ENCODE measurements at regions not wholly inside any gene's neighbourhood (a gene's known extent, or its start where the extent isn't known, plus 50 kb on each side); places are given as distances from the start of the nearest gene placed in this dataset.
A peak's percentile ranks its signal among the peaks of the same experiment; 100 is the strongest.
"Not testable (repeated sequence)": the region's sequence is repeated elsewhere in the genome, so short reads cannot be mapped to it uniquely, and the experiment has no call there.

DNA sequence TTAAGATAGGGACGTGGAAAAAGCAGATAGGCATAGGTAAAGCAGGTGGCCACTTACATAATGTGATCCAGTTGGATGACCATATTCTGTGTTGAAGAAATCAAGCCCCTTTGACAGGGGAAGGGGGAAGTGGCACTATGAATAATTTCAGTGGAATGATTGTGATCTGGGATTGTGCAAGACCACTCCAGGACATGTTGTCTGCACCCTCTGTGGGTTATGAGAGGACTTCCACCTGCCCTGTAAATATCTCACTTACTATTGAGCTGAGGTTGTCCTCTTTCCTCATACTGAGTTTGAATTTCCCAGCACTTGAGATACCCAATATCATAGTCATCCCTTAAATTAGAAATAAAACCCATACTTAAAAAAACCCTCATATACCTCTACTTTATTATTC is 220.7 kb downstream of the IRS1 start:
- DNase-seq (ENCODE audit: low read depth in 2 of 2): no peak

DNA sequence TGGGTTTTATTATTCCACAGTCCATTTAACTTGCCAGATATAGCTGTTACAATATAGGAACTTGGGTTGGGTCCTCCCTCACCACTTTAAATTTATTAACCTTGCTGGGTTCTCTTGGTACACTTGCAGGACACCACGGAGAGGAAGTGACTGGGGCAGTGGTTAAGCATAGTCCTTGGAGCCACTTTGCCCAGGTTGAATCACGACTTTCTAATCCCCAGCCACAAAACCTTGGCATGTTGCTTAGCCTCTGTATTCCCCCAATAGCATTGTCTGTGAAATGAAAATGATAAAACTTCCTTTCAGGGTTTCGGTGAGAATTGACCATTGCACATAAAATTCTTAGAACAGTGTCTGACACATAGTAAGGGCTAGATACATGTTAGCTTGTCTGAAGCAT is 221.2 kb downstream of the IRS1 start:
- DNase-seq (ENCODE audit: low read depth in 2 of 2): no peak

DNA sequence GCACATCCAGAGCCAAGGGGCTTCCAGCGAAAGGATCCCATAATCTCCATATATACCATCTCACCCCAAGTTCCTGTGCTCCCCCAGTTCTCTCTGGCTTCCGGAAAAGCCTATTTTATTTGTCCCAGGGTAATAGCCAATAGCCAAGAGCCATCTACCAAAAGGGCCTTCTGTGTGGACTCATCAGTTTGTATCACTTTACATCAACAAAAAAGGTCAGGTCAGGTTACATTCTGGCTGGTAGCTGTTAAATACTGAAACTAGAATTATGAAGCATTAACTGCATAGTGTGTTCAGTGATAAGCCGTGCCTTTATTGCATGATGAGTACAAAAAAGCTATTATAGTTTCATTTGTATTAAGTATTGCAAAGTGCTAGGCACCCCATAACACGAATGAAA is 223.7 kb downstream of the IRS1 start:
- DNase-seq (ENCODE audit: low read depth in 2 of 2): no peak

DNA sequence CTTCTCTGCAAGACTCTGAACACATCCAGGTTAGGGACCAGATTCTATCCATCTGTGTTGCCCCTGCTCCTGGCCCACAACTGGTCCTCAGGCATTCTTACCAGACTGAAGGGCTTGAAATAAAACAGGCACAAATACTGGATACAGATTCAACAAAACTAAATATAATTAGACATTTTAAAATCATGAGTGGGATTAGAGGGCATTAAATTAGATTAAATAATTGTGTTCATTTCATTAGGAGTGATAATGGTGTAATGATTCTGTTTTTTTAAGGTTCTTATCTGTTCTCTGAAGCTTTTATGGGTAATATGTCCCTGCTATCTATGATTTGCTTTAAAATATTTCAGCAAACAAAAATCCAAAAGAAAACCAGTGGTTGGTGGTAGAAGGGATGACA is 226.5 kb downstream of the IRS1 start:
- no peak for DNase-seq (ENCODE audit: low read depth in 2 of 2)

DNA sequence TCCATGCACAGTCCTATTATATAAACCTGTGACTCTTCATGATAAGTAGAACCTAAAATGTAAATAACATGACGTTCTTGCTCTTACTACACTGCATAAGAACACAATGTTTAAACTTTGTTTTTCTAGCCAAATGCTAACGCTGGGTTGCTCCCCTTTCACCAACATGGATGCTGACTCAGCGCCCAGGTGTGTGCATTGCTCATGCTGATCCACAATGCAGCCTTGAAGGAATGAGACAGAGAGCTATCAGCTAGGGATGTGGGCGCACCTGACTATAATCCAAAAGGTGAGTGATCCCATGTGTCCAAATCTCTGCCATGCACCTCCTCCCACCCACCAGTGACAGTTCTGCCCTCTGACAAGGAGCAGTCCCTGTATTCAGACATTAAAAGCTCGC is 235.0 kb downstream of the IRS1 start:
- no peak for DNase-seq (ENCODE audit: low read depth in 2 of 2)

DNA sequence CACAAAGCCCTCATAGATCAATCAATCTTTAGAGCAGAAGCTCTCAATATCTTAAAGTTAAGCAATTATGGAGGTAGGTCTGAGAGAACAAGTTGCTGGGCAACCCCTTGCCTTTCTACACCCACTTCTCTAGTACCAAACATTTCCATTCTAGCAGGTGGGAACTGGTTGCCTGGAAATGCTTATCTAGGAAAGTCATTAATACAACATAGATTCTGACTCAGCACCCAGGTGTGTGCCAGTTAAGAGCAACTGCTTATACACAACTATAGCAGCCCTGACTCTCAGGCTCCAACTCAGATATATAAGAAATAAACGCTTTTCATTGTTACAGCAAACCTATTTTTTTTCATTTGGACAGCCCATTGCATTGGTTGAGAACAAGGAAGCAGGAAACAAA is 237.7 kb downstream of the IRS1 start:
- DNase-seq (ENCODE audit: low read depth in 2 of 2): no peak

DNA sequence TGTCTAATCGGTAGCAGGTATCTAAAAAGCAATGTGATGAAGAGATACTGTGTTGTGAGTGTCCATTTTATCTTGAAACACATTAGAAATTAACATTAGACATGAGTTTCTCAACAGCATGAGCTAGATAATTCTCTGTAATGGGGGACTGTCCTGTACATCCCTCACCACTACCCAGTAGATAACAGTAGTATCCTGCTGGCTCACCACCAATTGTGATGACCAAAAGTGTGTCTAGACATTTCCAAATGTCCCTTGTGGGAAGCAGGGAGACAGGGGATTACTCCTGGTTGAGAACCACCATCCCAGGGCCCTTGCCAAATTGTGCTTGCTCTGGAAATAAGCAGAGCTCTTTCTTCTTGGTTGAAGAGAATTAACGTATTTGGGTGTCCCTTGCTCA is 239.3 kb downstream of the IRS1 start:
- no peak for DNase-seq (ENCODE audit: low read depth in 2 of 2)

DNA sequence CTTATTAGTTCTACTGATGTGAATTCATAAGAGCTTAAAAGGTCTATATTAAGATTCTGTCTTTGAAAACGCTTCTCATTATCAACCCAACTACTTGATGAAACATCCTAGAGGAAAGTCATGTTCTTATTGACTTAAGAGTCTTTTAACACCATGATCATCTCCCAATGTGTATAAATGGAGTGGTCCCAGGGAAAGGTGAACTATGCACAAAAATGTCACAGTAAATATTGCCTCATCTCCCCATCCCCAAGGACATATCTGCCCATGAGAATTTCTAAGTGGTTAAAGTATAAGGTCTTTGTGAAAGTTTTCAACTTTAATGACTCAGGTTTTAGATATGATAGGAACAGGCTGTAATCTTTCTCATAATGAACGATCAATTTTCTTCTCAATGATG is 240.1 kb downstream of the IRS1 start:
- DNase-seq (ENCODE audit: low read depth in 2 of 2): no peak

DNA sequence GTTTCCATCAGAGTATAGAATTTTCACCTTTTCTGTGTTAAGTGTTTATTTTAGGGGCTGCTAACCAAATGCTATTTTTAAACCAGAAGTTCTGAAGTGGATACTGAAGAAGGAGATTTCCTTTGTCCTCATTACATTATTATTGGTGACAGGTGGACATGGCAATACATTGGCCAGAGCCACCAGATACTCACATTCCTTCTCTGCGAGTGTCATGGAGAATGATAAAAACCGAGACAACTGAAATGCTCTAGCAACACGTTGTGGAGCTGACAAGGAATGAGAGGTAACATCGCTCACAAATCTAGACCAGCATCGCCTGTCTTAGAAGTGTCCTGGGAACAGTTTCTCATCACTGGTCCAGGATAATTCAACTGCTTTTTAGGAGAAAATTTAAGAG is 241.2 kb downstream of the IRS1 start:
- no peak for DNase-seq (ENCODE audit: low read depth in 2 of 2)

DNA sequence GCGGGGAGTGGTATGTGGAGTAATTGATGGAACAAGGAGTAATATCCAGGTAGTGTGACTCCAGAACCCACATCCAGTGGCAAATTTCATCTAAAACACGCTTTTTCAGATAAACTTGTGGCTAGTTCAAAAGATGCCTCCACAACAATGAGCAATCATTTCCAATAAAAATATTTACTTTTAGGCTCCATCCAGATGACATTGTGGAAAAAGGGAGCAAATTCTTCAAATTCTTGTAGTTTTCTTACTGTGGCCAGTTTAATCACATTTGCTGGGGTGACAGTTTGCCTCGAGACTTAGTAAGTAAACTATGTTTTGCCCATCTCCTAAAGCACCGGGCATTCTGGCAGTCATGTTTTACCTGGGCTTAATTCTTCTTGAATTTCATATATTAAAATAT is 243.6 kb downstream of the IRS1 start:
- DNase-seq (ENCODE audit: low read depth in 2 of 2): no peak

DNA sequence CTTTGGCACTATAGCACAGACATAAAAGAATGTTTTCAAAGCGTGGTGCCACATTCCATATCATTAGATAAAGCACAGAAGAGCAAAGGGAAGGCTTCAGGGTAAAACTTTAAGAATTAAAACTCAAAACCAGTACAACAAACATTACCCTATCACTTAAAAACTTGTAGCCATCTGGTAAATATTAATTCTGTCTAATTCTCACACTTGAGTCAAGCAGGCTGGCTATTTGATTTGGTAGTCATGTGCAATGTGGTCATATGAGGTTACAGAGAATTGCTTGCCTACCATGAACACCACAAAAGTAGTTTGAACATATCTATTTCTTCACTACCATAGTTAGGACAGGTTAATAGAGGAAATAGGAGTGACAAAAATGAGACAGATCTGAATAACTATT is 244.9 kb downstream of the IRS1 start:
- peak; percentile 15 to 16 for DNase-seq (ENCODE audit: low read depth in 2 of 2)

DNA sequence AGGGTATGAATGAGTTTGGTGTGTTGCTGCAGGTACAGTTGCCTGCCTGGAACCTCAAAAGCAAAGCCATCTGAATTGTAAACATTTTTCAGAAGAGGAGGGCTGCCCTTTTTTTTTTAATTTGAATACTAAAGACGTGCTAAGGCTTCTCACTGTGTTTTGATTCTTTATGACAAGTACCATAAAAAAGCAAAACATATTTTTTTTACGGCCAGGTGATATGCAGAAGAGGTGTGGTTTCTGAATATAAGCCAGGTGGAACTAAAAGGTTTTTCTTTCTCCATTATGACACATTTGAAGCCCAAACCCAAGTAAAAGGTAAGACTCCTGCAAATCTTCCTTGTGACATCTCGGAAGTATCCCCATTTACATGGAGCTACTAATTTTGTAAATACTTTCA is 246.3 kb downstream of the IRS1 start:
- no peak for DNase-seq (ENCODE audit: low read depth in 2 of 2)

DNA sequence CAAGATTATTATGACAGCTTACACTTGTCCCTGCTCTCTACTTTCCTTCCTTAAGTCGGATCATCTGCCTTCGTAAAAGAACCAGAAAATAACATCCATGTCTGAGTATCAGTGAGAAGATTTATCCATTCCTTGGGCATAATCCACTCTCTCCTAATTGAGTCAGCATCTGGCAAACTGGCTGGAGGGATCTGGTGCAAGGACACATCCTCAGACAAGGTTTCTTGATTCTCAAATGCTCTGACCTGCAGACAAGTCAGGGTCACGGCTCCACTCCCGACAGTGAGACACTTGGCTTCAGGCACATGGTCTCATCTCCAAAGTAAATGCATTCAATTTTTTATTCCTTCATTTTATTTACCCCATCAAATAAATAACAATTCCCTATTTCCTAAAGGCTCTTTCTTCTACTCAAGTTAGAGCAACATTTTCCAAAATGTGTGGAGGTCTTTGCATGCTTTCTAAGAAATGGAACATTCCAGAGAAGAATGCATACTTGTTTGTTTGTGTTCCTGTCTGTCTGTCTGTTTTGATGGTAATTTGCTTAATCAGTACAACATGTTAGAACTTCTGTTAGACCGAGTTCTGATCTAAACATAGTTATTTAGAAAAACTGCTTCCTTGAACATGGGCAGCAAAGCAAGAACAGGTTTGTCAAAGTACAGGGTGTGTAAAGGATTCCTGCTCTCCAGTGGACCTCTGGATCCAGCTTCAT is 246.9 kb downstream of the IRS1 start:
- no peak for DNase-seq (ENCODE audit: low read depth in 2 of 2)

DNA sequence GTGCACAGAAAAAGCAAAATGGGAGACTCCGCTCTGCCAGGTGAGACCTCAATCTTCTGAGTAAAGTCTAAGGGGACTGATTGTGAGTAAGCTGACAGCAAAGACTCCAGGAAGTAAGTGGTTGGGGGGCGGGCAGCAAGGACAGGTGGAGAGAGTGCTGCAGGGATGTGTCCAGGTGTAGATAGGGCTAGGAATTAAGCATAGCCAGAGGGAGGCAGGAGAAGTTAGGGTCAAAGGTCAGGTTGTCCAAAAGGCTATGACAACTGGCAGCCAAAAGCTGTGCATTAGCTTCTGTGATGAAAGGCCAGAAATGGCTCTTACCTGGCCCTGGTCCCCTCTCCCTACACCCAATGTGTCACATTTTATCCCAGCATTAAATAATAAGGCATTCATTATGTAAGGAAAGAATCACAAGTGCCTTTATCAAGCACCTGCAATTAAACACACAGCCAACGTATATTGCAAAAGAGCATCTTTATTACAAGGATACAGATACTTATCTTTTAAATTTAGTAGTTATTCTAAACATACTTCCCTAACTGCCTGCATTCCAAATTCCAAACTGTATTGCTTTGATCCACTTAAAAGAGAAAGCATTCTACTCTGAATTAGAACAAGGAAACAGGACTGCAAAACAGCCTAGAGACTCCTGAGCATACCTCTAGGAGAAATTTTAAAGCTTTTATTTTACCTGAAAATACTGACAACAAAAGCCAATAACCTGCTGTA is 247.9 kb downstream of the IRS1 start:
- DNase-seq (ENCODE audit: low read depth in 2 of 2): no peak

DNA sequence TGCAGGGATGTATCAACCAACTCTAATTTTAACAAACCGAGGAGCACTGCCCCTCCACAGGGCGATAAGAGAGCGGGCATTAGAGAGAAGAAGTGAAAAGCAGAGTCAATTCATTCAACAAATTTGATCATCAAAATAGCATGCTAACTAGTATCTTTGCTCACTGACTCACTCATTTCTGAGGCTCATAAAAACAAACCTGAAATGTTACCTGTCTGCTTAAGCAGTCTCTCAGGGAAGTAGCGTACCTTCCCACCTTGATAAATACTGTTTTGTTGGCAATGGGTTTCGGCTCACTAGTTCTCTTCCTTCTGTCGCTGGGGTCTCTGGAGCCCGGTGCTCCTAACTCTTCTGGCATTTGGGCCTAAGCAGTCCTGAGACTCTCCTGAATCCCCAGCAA is 248.8 kb downstream of the IRS1 start:
- DNase-seq (ENCODE audit: low read depth in 2 of 2): no peak

DNA sequence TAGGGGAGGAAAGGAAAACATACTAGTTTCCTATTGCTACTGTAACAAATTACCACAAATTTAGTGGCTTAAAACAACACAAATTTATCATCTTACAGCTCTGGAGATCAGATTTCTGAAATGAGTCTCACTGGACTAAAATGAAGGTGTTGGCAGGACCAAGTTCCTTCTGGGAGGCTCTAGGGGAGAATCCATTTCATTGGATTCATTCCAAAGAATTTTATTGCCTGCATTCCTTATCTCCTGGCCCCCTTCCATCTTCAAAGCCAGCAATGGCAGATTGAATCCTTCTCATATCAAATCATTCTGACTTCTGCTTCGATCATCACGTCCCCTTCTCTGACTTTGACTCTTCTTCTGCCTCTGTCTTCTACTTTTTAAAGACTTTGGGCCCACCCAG is 250.9 kb downstream of the IRS1 start:
- peak; percentile 32 to 34 for DNase-seq (ENCODE audit: low read depth in 2 of 2)

DNA sequence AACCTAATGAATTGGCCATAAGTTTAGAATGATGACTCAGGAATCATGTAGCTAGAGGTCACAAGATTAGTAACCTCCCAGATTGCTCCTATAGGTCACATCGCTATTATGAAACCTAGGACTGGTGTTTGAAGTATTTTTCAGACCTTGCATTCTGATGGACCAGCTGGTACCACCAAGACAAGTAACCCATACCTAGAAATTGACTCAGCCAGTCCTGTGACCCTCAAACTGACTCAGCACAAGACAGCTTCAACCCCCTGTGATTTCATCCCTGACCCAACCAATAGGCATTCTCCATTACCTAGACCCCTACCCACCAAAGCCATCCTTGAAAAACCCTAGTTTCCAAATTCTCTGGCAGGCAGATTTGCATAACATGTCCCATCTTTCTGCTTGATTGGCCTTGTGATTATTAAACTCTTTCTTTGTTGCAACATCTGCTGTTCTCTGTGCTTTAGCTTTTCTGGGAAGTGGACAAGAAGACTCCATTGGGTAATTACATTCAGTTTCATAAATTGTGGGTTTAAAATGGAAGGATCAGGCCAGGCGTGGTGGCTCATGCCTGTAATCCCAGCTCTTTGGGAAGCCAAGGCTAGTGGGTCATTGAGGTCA is 254.9 kb downstream of the IRS1 start:
- DNase-seq (ENCODE audit: low read depth in 2 of 2): no peak

DNA sequence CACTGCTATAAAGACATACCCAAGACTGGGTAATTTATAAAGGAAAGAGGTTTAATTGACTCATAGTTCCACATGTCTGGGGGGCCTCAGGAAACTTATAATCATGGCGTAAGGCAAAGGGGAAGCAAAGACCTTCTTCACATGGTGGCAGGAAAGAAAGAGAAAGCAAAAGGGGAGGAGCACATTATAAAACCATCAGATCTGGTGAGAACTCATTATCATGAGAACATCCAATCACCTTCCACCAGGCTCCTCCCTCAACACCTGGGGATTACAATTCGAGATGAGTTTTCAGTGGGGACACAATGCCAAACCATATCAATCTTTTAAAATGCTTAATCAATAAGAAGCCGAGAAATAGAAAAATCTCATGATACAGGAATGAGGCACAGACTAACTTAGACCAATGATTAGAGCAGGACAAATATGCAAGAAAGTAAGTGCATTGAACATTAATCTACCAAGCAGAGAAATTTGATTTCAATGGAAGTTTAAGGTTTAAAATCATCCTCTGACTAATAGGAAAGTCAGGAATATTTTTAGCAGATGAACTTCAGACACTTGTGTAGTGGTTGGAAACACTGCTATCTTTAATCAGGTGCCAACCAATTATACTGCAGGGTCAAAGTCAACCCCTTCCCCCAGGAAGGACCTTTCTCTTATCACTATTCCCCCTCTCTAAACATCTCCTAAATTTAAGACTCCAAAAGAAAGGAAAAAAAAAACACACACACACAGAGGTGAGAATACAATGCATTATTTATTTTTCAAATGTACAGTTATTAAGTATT is 259.2 kb downstream of the IRS1 start:
- DNase-seq (ENCODE audit: low read depth in 2 of 2): no peak

DNA sequence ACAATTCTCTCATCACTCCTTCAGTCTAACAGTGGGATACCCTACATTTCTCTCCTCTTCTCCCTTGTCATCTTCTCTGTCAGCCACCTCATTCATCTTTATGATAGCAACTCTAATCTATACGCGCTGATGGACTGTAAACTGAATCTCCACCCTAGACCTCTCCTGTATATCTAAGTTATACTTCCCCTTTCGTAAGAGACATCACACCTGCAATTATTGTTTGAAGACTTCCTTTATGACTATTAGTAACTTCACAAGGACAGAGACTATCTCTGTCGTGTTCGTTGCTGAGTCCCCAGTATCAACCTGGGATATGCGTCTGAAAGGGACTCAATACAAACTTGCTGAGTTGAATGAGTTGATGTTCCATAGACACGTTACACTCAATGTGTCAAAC is 263.2 kb downstream of the IRS1 start:
- no peak for DNase-seq (ENCODE audit: low read depth in 2 of 2)

DNA sequence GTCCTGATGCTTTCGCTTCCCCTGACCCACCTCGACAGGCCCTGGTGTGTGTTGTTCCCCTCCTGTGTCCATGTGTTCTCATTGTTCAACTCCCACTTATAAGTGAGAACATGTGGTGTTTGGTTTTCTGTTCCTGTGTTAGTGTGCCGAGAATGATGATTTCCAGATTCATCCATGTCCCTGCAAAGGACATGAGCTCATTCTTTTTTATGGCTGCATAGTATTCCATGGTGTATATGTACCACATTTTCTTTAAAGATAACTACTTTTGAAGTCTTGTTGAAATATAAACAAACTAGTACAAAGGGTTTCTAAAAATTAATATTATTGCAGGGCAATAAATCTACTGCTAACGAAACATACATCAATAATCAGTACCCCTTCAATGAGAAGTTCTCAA is 266.6 kb downstream of the IRS1 start:
- not testable (repeated sequence) for DNase-seq (ENCODE audit: low read depth in 2 of 2)

DNA sequence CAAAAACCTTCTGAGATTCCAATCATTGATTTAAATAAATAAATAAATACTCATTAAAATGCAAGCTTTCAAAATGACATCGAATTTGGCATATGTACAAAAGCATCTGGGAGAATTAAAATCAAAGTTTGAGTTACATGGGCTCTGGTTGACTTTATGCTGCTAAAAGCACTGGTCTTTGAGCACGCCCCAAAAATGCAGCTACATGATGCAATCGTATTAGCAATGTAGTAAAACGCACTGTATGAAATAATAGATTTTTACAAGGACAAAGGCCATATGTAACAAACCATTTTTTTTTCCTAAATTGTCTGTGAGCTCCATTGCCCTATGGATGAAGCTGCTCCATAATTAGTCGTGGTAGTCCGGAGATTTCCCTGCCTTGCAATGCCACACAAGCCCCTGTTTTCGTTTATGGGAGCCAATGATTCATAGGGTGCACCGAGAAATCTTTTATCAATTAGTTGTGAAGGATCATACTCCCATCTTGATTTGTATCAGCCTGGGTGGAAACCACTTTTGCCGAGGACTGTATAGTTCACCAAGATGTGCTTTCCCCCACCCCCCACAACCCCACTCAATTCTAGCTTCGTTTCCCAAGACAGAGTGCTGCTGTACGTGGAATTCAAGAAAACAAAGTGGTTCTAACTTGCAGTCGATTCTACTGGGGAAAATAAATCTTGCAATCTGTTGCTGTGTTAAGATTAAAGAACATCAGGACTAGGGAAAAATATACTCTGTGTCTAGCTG is 268.4 kb downstream of the IRS1 start:
- DNase-seq (ENCODE audit: low read depth in 2 of 2): peak; percentile 29 to 47

DNA sequence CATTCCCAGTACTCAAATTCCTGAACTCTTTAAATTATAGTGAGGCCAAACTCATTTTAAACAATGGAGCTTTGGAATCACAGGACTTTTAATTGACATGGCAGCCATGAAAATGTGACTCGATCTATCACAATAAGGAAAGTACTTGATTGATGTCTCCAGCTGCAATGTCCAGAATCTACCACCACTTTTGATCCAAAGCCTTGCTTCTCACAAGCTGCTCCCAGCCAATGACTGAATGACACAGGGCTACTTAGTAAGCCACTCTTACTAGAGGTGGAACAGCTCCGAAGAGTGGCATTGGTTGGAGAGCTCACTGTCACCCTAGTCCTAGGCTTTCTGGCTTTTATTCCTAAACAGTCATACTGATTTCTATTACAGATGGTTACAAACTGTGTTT is 270.1 kb downstream of the IRS1 start:
- no peak for DNase-seq (ENCODE audit: low read depth in 2 of 2)

Measured in fibroblast of skin of left quadriceps (primary cell).